H1 (cell line): ENCODE measurements at regions not wholly inside any gene's neighbourhood (a gene's known extent, or its start where the extent isn't known, plus 50 kb on each side); places are given as distances from the start of the nearest gene placed in this dataset.

Experiments
- CTCF ChIA-PET: fragments of 300-600 bp; sonication (Branson Sonifier 250); formaldehyde crosslinking; loops from one replicate; lab custom pipeline; 2021; ENCODE audit not compliant: partially characterized antibody; lab: Charles Lee
- POLR2A ChIA-PET: fragments of 300-600 bp; sonication (Branson Sonifier 250); formaldehyde crosslinking; loops from one replicate; lab custom pipeline; 2021; ENCODE audit warnings: inconsistent platforms; ENCODE audit not compliant: partially characterized antibody; lab: Charles Lee
- DNase-seq, 2 experiments: peaks; one replicate each; pipeline versions ENCODE4 v3.0.0 to v3.0.0-alpha.2; 2010 to 2022; ENCODE audit warnings: low spot score in 2 of 2, low read depth in 1 of 2, mixed read lengths in 1 of 2
- FAIRE-seq: peaks from 2 replicates; lab custom pipeline; 2011; peaks lifted over from hg19 to GRCh38; lab: Jason Lieb, UNC
- H2AFZ ChIP-seq: 2 replicates; pipeline ENCODE4 v1.8.1; 2012; ENCODE audit warnings: low read length, inconsistent platforms
- H2AK5ac ChIP-seq: 2 replicates; pipeline ENCODE4 v1.6.1; 2013; ENCODE audit warnings: low read depth, low read length
- H2BK120ac ChIP-seq: replicated peaks from 2 replicates; pipeline ENCODE3; 2013; ENCODE audit warnings: low read depth, low read length, inconsistent platforms
- H2BK12ac ChIP-seq: 2 replicates; pipeline ENCODE4 v1.6.1; 2013; ENCODE audit warnings: low read depth, low read length
- H2BK15ac ChIP-seq: 2 replicates; pipeline ENCODE4 v1.6.1; 2013; ENCODE audit warnings: low read length
- H2BK20ac ChIP-seq: 2 replicates; pipeline ENCODE4 v1.6.1; 2013; ENCODE audit warnings: low read length
- H2BK5ac ChIP-seq: 2 replicates; pipeline ENCODE4 v1.6.1; 2013; ENCODE audit warnings: low read depth, low read length
- H3K14ac ChIP-seq: 2 replicates; pipeline ENCODE4 v1.6.1; 2013; ENCODE audit warnings: inconsistent platforms; ENCODE audit not compliant: insufficient read length
- H3K18ac ChIP-seq: 2 replicates; pipeline ENCODE4 v1.6.1; 2013; ENCODE audit warnings: low read length; ENCODE audit errors: extremely low read depth
- H3K23ac ChIP-seq: 2 replicates; pipeline ENCODE4 v1.6.1; 2013; ENCODE audit warnings: inconsistent platforms; ENCODE audit not compliant: insufficient read length
- H3K23me2 ChIP-seq: 2 replicates; pipeline ENCODE4 v1.6.1; 2013; ENCODE audit warnings: low read depth, low read length
- H3K27ac ChIP-seq: 2 replicates; pipeline ENCODE4 v1.6.1; 2011; ENCODE audit warnings: low read depth, low read length, inconsistent platforms
- H3K27me3 ChIP-seq, 4 experiments: replicated peaks in 1 of 4; 1 replicate in 1 of 4; 2 replicates in 3 of 4; pipeline versions ENCODE4 v1.6.1 to v1.8.1; 2011 to 2013; ENCODE audit warnings: low read length in 3 of 4, mild to moderate bottlenecking in 3 of 4, inconsistent platforms in 2 of 4, mixed read lengths in 2 of 4, moderate library complexity in 1 of 4; ENCODE audit not compliant: control insufficient read depth in 3 of 4, insufficient read depth in 3 of 4; ENCODE audit errors: extremely low read depth in 1 of 4
- H3K36me3 ChIP-seq, 4 experiments: 2 replicates each; pipeline versions ENCODE4 v1.6.1 to v1.8.1; 2011 to 2013; ENCODE audit warnings: mild to moderate bottlenecking in 4 of 4, low read length in 3 of 4, moderate library complexity in 2 of 4, control low read depth in 1 of 4, inconsistent platforms in 1 of 4; ENCODE audit not compliant: insufficient read depth in 4 of 4, control insufficient read depth in 2 of 4
- H3K4ac ChIP-seq: replicated peaks from 2 replicates; pipeline ENCODE3; 2013; ENCODE audit warnings: low read length, low read depth, mixed read lengths, inconsistent platforms; ENCODE audit not compliant: insufficient read length
- H3K4me1 ChIP-seq, 4 experiments: replicated peaks in 1 of 4; 1 replicate in 1 of 4; 2 replicates in 3 of 4; pipeline versions ENCODE4 v1.6.1 to v1.8.1; 2011 to 2013; ENCODE audit warnings: low read length in 3 of 4, inconsistent platforms in 2 of 4, mixed read lengths in 1 of 4; ENCODE audit not compliant: insufficient read depth in 4 of 4, control insufficient read depth in 3 of 4
- H3K4me2 ChIP-seq, 2 experiments: 2 replicates each; pipeline versions ENCODE4 v1.6.1 to v1.8.1; 2011 to 2013; ENCODE audit warnings: low read depth in 2 of 2, low read length in 2 of 2, control low read depth in 1 of 2, inconsistent platforms in 1 of 2, mild to moderate bottlenecking in 1 of 2; ENCODE audit not compliant: insufficient read depth in 1 of 2
- H3K4me3 ChIP-seq, 4 experiments: fragments of 200-600, 300-600 bp in 1 of 4; sonication (generic), shearing (Covaris generic), sonication (Bioruptor Twin) in 1 of 4; 2 replicates each; pipeline versions ENCODE4 v1.5.1 to v1.8.1; 2011 to 2016; ENCODE audit warnings: low read length in 4 of 4, low read depth in 3 of 4, control low read depth in 2 of 4, inconsistent platforms in 2 of 4, mild to moderate bottlenecking in 2 of 4, mixed read lengths in 1 of 4, moderate library complexity in 1 of 4; ENCODE audit not compliant: insufficient read depth in 2 of 4; ENCODE audit errors: extremely low read depth in 1 of 4
- H3K56ac ChIP-seq: replicated peaks from 2 replicates; pipeline ENCODE3; 2013; ENCODE audit warnings: low read depth, mild to moderate bottlenecking, mixed read lengths, low read length, inconsistent platforms; ENCODE audit not compliant: insufficient read length
- H3K79me1 ChIP-seq: 2 replicates; pipeline ENCODE4 v1.6.1; 2013; ENCODE audit warnings: low read depth, low read length, control low read depth
- H3K79me2 ChIP-seq, 2 experiments: 2 replicates each; pipeline versions ENCODE4 v1.6.1 to v1.8.1; 2012 to 2013; ENCODE audit warnings: low read length in 2 of 2, mild to moderate bottlenecking in 2 of 2, inconsistent platforms in 1 of 2; ENCODE audit not compliant: insufficient read depth in 2 of 2, control insufficient read depth in 1 of 2
- H3K9ac ChIP-seq, 4 experiments: replicated peaks in 1 of 4; 1 replicate in 1 of 4; 2 replicates in 3 of 4; pipeline versions ENCODE4 v1.6.1 to v1.8.1; 2011 to 2013; ENCODE audit warnings: low read depth in 3 of 4, low read length in 3 of 4, control low read depth in 2 of 4, mild to moderate bottlenecking in 2 of 4, moderate library complexity in 2 of 4, inconsistent platforms in 1 of 4; ENCODE audit errors: extremely low read depth in 1 of 4
- H3K9me3 ChIP-seq, 2 experiments: 2 replicates each; pipeline versions ENCODE4 v1.6.1 to v1.8.1; 2012 to 2013; ENCODE audit warnings: mild to moderate bottlenecking in 2 of 2, moderate library complexity in 2 of 2, control low read depth in 1 of 2, inconsistent platforms in 1 of 2, low read depth in 1 of 2, low read length in 1 of 2, mixed read lengths in 1 of 2; ENCODE audit not compliant: insufficient read depth in 2 of 2
- H4K20me1 ChIP-seq, 2 experiments: replicated peaks in 1 of 2; 2 replicates each; pipeline versions ENCODE3 to v1.8.1; 2011 to 2013; ENCODE audit warnings: inconsistent platforms in 2 of 2, low read length in 2 of 2, mild to moderate bottlenecking in 1 of 2; ENCODE audit not compliant: insufficient read depth in 2 of 2, control insufficient read depth in 1 of 2
- H4K5ac ChIP-seq: 2 replicates; pipeline ENCODE4 v1.6.1; 2013; ENCODE audit warnings: low read length, low read depth, mixed read lengths, inconsistent platforms; ENCODE audit not compliant: insufficient read length
- H4K8ac ChIP-seq: 2 replicates; pipeline ENCODE4 v1.8.0; 2013; ENCODE audit warnings: mild to moderate bottlenecking, moderate library complexity, low read length, inconsistent platforms; ENCODE audit not compliant: insufficient read depth; ENCODE audit errors: extremely low read depth
- H4K91ac ChIP-seq: replicated peaks from 2 replicates; pipeline ENCODE3; 2013; ENCODE audit warnings: low read length, mixed read lengths, inconsistent platforms; ENCODE audit not compliant: insufficient read length
- ASH2L ChIP-seq: fragments of 200-600, 300-600 bp; sonication (generic); IDR thresholded peaks from one replicate; pipeline ENCODE4 v1.7.1; 2017; ENCODE audit warnings: low read length
- WGBS, 2 experiments: shearing (Covaris generic) in 1 of 2; methylation state at CpG; one replicate each; pipeline versions ENCODE4 v1.1.6 to v1.1.7; 2013 to 2015; ENCODE audit warnings: low lambda C conversion rate in 2 of 2, mixed read lengths in 2 of 2, inconsistent platforms in 1 of 2, low coverage in 1 of 2, missing lambda C conversion rate in 1 of 2; ENCODE audit not compliant: insufficient replicate concordance in 2 of 2, insufficient coverage in 1 of 2, insufficient read length in 1 of 2; ENCODE audit errors: extremely low coverage in 1 of 2, missing lambda C conversion rate in 1 of 2; 5-methylcytosine and 5-hydroxymethylcytosine counted together

GRCh38 chr5:104556957-104557356 lies 994.4 kb upstream of the NUDT12 start:
- no peak overlapping the region for H3K4me2 ChIP-seq
- no peaks in the 10 kb centered on the region for H3K36me3 ChIP-seq
- H4K5ac ChIP-seq = no peak overlapping the region
- 84% methylated on average over 3 of the region's 3 CpGs; no CpG with 5 or more reads in 1 of the 2 experiments for WGBS, 2 experiments
- no peak overlapping the region for H3K14ac ChIP-seq
- no peak for DNase-seq
- no peak for TF ChIP-seq ASH2L
- no peak for FAIRE-seq
- no peak overlapping the region for H3K27ac ChIP-seq
- no peak overlapping the region for H2AFZ ChIP-seq
- no peak overlapping the region for H3K9ac ChIP-seq
- no peak overlapping the region for H4K91ac ChIP-seq
- CTCF ChIA-PET = no interaction called here
- no peak overlapping the region for H3K23ac ChIP-seq
- peaks cover 8 to 9% of the 10 kb centered on the region in 2 experiments for H3K9me3 ChIP-seq
- H4K20me1 ChIP-seq = no peaks in the 10 kb centered on the region
- H3K79me1 ChIP-seq = no peaks in the 10 kb centered on the region
- H2BK15ac ChIP-seq = no peak overlapping the region
- H3K4me3 ChIP-seq = no peak overlapping the region
- no peaks in the 10 kb centered on the region for H3K27me3 ChIP-seq
- H2BK5ac ChIP-seq = no peak overlapping the region
- H3K18ac ChIP-seq = no peak overlapping the region
- no peak overlapping the region for H2BK12ac ChIP-seq
- no peak overlapping the region for H2AK5ac ChIP-seq
- POLR2A ChIA-PET = no interaction called here
- H3K4me1 ChIP-seq = no peaks in the 10 kb centered on the region
- no peaks in the 10 kb centered on the region for H3K79me2 ChIP-seq
- no peak overlapping the region for H4K8ac ChIP-seq
- no peak overlapping the region for H3K4ac ChIP-seq
- H3K56ac ChIP-seq = no peak overlapping the region
- no peak overlapping the region for H2BK20ac ChIP-seq
- H2BK120ac ChIP-seq = no peak overlapping the region
- no peaks in the 10 kb centered on the region for H3K23me2 ChIP-seq
